Prostate gland (tissue), 2 donors: ENCODE measurements at regions not wholly inside any gene's neighbourhood (a gene's known extent, or its start where the extent isn't known, plus 50 kb on each side); places are given as distances from the start of the nearest gene placed in this dataset.

ENCODE experiments used
- POLR2A ChIP-seq: fragments of 450-650 bp; IDR thresholded peaks from one replicate; pipeline ENCODE4 v1.6.1; 2016; ENCODE audit warnings: antibody characterized with exemption, mild to moderate bottlenecking
- POLR2AphosphoS5 ChIP-seq: sonication (generic); formaldehyde crosslinking; IDR thresholded peaks from one replicate; pipeline ENCODE4 v1.6.1; 2017; ENCODE audit warnings: antibody characterized with exemption
- TF ChIP-seq, protein P1 (sequence below), 4 experiments: fragments of 200-600 bp in 2 of 4; fragments of 450-650 bp in 2 of 4; sonication (generic) in 2 of 4; IDR thresholded peaks; 1 replicate in 3 of 4; 2 replicates in 1 of 4; pipeline ENCODE4 v1.5.1; 2016 to 2019; ENCODE audit warnings: antibody characterized with exemption in 4 of 4, mild to moderate bottlenecking in 2 of 4, moderate library complexity in 2 of 4

GRCh38 chr5:155772009-155772662 lies 554.8 kb upstream of the SGCD start:
- TF ChIP-seq, protein P1, sequence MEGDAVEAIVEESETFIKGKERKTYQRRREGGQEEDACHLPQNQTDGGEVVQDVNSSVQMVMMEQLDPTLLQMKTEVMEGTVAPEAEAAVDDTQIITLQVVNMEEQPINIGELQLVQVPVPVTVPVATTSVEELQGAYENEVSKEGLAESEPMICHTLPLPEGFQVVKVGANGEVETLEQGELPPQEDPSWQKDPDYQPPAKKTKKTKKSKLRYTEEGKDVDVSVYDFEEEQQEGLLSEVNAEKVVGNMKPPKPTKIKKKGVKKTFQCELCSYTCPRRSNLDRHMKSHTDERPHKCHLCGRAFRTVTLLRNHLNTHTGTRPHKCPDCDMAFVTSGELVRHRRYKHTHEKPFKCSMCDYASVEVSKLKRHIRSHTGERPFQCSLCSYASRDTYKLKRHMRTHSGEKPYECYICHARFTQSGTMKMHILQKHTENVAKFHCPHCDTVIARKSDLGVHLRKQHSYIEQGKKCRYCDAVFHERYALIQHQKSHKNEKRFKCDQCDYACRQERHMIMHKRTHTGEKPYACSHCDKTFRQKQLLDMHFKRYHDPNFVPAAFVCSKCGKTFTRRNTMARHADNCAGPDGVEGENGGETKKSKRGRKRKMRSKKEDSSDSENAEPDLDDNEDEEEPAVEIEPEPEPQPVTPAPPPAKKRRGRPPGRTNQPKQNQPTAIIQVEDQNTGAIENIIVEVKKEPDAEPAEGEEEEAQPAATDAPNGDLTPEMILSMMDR (IDR thresholded peaks at IDR 0.05), result no peak
- TF ChIP-seq POLR2AphosphoS5 (no peak), POLR2A (no peak)
